Uterus (tissue), 2 donors: ENCODE measurements at regions not wholly inside any gene's neighbourhood (a gene's known extent, or its start where the extent isn't known, plus 50 kb on each side); places are given as distances from the start of the nearest gene placed in this dataset.

Experiments used
- POLR2A ChIP-seq, 2 donors: fragments of 450-650 bp; IDR thresholded peaks; one replicate each; pipeline ENCODE4 v1.6.1; 2016; ENCODE audit warnings: antibody characterized with exemption in 2 of 2, mild to moderate bottlenecking in 1 of 2, moderate library complexity in 1 of 2
- TF ChIP-seq, protein P1 (sequence below), 4 experiments: fragments of 200-600 bp in 2 of 4; fragments of 450-650 bp in 2 of 4; sonication (generic) in 2 of 4; IDR thresholded peaks; one replicate each; pipeline ENCODE4 v1.5.1; 2016 to 2019; ENCODE audit warnings: antibody characterized with exemption in 4 of 4, mild to moderate bottlenecking in 2 of 4, moderate library complexity in 1 of 4

DNA sequence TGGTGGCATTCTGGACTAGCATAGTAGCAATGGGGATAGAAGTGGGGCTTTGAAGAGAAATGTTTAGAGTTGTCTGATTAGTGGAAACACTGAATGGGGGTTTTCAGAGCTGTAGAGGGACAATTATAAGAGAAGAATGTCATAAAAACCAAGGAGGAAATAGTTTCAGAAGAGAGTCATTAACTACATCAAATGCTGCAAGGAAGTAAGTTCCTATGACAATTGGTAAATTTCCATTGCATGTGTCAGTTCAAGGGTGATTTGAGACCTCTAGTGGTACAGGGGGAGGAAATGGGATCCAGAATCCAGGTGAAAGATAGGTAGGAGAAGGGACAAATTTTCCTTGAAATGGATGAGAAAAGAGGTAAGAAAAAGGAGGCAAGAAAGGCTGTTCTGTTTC, 68.3 kb upstream of the TBC1D5 start:
- TF ChIP-seq, protein P1, sequence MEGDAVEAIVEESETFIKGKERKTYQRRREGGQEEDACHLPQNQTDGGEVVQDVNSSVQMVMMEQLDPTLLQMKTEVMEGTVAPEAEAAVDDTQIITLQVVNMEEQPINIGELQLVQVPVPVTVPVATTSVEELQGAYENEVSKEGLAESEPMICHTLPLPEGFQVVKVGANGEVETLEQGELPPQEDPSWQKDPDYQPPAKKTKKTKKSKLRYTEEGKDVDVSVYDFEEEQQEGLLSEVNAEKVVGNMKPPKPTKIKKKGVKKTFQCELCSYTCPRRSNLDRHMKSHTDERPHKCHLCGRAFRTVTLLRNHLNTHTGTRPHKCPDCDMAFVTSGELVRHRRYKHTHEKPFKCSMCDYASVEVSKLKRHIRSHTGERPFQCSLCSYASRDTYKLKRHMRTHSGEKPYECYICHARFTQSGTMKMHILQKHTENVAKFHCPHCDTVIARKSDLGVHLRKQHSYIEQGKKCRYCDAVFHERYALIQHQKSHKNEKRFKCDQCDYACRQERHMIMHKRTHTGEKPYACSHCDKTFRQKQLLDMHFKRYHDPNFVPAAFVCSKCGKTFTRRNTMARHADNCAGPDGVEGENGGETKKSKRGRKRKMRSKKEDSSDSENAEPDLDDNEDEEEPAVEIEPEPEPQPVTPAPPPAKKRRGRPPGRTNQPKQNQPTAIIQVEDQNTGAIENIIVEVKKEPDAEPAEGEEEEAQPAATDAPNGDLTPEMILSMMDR (IDR thresholded peaks at IDR 0.05), result peak in 1 of 4 experiments; percentile 7
- TF ChIP-seq POLR2A (IDR thresholded peaks at IDR 0.05), result no peak
